BE2C (cell line): ENCODE measurements at regions not wholly inside any gene's neighbourhood (a gene's known extent, or its start where the extent isn't known, plus 50 kb on each side); places are given as distances from the start of the nearest gene placed in this dataset.

Experiments used
- DNase-seq: peaks from one replicate; pipeline ENCODE4 v3.0.0-alpha.2; 2020
- H3K27me3 ChIP-seq: fragments of 250-450 bp; sonication (Bioruptor Pico); 2 replicates; pipeline ENCODE4 v1.5.1; 2020; ENCODE audit warnings: mild to moderate bottlenecking
- H3K36me3 ChIP-seq: fragments of 250-450 bp; sonication (Bioruptor Pico); 2 replicates; pipeline ENCODE4 v1.5.1; 2020; ENCODE audit warnings: mild to moderate bottlenecking
- H3K4me1 ChIP-seq: fragments of 250-450 bp; sonication (Bioruptor Pico); 2 replicates; pipeline ENCODE4 v1.5.1; 2020
- H3K4me3 ChIP-seq: 2 replicates; pipeline ENCODE4 v1.5.1; 2011; ENCODE audit warnings: low read depth, low read length
- H3K9me3 ChIP-seq: fragments of 250-450 bp; sonication (Bioruptor Pico); 2 replicates; pipeline ENCODE4 v1.5.1; 2020
- TF ChIP-seq, protein P1 (sequence below): IDR thresholded peaks from 2 replicates; pipeline ENCODE4 v1.5.1; 2012; ENCODE audit warnings: mild to moderate bottlenecking, low read depth, low read length

DNA sequence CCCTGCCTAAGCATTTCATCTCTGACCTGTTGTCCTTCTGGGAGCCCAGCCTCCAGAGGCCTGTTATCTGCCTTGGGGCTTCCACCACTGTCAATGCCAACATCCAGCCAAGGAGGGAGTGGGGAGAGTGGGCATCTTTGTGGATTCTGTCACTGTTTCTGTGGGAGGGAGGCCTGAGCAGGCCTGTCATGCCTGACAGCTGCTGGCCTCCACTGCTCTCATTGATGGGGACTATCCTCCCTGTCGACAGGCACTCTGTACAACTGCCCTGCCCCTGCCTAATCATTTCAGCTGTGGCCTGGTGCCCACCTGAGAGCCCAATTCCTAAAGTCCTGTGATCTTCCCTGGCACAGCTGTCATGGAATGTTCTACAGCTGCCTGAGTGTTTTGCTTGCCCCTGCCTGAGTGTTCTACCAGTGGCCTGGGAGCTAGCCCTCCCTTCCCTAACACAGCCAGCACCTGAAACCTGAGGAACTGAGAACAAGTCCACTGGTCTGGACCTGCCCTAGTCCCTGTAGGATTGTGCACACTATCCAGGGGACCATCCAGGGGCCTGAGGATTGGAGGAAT is 145.3 kb downstream of the FAM83B start:
- no peak overlapping the region for H3K4me3 ChIP-seq
- TF ChIP-seq, protein P1, sequence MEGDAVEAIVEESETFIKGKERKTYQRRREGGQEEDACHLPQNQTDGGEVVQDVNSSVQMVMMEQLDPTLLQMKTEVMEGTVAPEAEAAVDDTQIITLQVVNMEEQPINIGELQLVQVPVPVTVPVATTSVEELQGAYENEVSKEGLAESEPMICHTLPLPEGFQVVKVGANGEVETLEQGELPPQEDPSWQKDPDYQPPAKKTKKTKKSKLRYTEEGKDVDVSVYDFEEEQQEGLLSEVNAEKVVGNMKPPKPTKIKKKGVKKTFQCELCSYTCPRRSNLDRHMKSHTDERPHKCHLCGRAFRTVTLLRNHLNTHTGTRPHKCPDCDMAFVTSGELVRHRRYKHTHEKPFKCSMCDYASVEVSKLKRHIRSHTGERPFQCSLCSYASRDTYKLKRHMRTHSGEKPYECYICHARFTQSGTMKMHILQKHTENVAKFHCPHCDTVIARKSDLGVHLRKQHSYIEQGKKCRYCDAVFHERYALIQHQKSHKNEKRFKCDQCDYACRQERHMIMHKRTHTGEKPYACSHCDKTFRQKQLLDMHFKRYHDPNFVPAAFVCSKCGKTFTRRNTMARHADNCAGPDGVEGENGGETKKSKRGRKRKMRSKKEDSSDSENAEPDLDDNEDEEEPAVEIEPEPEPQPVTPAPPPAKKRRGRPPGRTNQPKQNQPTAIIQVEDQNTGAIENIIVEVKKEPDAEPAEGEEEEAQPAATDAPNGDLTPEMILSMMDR, result no peak
- DNase-seq, result no peak
- no peaks in the 10 kb centered on the region for H3K4me1 ChIP-seq
- no peaks in the 10 kb centered on the region for H3K9me3 ChIP-seq
- H3K27me3 ChIP-seq, result no peaks in the 10 kb centered on the region
- no peaks in the 10 kb centered on the region for H3K36me3 ChIP-seq

DNA sequence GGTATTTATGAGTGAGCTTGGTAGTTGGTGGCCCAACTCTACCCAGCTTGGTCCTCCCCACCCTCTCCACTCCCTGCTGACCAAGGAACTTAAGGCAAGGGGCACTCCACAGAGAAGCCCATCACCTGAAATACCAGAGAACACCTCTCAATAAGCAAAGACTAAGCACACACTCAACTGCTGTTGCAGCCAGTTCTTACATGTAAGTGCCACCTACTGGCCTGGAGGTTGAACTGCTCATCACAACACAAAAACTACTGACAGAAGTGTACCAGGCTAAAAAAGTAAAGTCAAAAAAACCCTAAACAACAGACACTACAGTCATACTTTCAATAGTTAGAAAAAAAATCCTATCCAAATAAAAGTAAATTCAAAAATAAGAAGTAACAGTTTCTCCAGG is 146.2 kb downstream of the FAM83B start:
- Histone ChIP-seq H3K9me3 (no peaks in the 10 kb centered on the region), H3K4me1 (no peaks in the 10 kb centered on the region), H3K27me3 (no peaks in the 10 kb centered on the region), H3K36me3 (no peaks in the 10 kb centered on the region), H3K4me3 (no peak overlapping the region)
- no peak for DNase-seq
- TF ChIP-seq, protein P1, result peak; percentile 43

DNA sequence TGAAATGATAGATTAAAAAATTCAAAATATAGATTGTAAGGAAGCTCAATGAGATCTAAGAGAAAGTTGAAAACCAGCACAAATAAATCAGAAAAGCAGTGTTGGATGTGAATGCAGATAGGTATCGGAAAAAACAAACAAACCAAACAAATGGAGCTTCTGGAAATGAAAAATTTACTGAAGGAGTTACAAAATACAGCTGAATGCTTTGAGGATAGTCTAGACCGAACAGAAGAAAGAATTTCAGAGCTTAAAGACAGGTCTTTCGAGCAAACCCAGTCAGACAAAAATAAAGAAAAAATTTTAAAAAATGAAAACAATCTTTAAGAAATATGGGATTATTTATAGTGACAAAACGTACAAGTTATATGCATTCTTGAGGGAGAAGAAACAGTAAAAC is 146.7 kb downstream of the FAM83B start:
- TF ChIP-seq, protein P1, result no peak
- Histone ChIP-seq H3K27me3 (no peaks in the 10 kb centered on the region), H3K4me3 (no peak overlapping the region), H3K4me1 (no peaks in the 10 kb centered on the region), H3K36me3 (no peaks in the 10 kb centered on the region), H3K9me3 (no peaks in the 10 kb centered on the region)
- DNase-seq, result no peak

DNA sequence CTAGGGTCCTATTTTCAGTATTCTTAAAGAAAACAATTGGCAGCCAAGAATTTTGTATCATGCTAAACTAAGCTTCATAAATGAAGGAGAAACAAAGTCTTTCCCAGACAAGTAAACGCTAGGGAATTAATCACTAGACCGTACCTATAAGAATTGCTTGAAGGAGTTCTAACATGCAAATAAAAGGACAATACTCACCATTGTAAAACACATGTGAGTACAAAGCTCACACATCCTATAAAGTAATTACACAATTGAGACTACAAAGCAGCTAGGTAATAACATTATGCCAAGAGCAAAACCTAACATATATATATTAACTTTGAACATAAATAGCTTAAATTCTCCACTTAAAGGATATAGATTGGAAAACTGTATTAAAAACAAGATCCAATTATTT is 147.4 kb downstream of the FAM83B start:
- TF ChIP-seq, protein P1, result no peak
- Histone ChIP-seq H3K27me3 (no peaks in the 10 kb centered on the region), H3K4me1 (no peaks in the 10 kb centered on the region), H3K36me3 (no peaks in the 10 kb centered on the region), H3K9me3 (no peaks in the 10 kb centered on the region), H3K4me3 (no peak overlapping the region)
- no peak for DNase-seq

DNA sequence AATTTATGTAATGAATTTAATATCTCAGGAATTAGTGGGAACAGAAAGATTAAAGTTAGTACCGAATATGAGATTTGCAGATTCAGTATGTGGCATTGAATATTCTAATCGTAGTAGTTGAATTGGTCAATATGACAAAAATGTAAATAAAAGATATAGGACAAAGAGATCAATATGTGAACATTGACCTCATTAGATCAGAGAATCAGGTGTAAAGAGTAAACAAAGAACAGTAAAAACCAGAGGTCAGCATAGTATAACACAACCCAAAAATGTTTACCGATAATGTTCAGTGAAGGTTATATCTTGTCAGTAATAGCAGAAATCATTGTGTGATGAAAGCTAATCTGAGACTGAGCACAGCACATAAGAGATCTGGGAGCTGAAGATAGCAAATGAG is 152.0 kb downstream of the FAM83B start:
- Histone ChIP-seq H3K4me1 (no peaks in the 10 kb centered on the region), H3K36me3 (no peaks in the 10 kb centered on the region), H3K27me3 (no peaks in the 10 kb centered on the region), H3K4me3 (no peak overlapping the region), H3K9me3 (no peaks in the 10 kb centered on the region)
- TF ChIP-seq, protein P1, result no peak
- DNase-seq, result no peak

DNA sequence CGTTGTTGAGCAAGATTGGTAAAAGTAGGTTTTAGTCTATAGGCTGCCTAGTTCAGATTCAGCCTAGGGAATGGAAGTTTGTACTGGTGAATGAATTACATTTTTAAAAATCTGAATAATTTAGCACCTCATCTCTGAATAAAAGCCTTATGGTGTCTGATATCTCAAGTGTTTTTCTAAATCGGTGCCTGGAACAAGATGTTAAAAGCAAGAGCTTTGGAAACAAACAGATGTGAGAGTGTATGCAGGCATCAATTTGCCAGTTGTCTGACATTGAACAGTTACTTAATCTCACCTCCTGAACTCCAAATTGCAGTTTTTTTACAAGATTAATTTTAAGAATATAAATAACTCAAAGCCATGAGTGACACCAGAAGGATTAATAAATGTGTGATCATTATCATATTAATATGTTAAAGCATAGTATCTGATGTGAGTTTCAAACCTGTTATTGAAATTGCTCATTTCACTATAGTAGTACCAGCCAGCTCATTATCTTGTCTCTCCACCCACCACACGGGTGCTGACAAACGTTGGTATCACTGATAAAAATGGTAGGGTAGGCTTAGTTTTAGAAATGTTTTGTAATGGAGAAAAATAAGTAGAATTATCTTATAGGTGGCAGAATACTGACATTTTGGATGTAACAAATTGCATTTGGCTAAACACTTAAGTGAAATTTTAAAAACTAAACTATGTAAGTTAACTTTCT is 157.3 kb downstream of the FAM83B start:
- Histone ChIP-seq H3K4me3 (no peak overlapping the region), H3K9me3 (no peaks in the 10 kb centered on the region), H3K27me3 (no peaks in the 10 kb centered on the region), H3K4me1 (no peaks in the 10 kb centered on the region), H3K36me3 (no peaks in the 10 kb centered on the region)
- TF ChIP-seq, protein P1, result no peak
- no peak for DNase-seq
